Hepatocyte (in vitro differentiated cells): ENCODE measurements at regions not wholly inside any gene's neighbourhood (a gene's known extent, or its start where the extent isn't known, plus 50 kb on each side); places are given as distances from the start of the nearest gene placed in this dataset.
A peak's percentile ranks its signal among the peaks of the same experiment; 100 is the strongest.

Source experiments
- DNase-seq: peaks from one replicate; pipeline ENCODE4 v3.0.0-alpha.2; 2016; ENCODE audit warnings: low spot score
- H2AFZ ChIP-seq: fragments of 200-600 bp; sonication (generic); 2 replicates; pipeline ENCODE4 v1.6.0; 2016; ENCODE audit warnings: antibody characterized with exemption, mild to moderate bottlenecking
- H3K27ac ChIP-seq: fragments of 200-600 bp; sonication (generic); 2 replicates; pipeline ENCODE4 v1.5.1; 2016; ENCODE audit warnings: mild to moderate bottlenecking
- H3K27me3 ChIP-seq: fragments of 200-600 bp; sonication (generic); 2 replicates; pipeline ENCODE4 v1.6.1; 2016
- H3K36me3 ChIP-seq: fragments of 200-600 bp; sonication (generic); replicated peaks from 2 replicates; pipeline ENCODE4 v1.5.1; 2016; ENCODE audit warnings: low read depth; ENCODE audit not compliant: insufficient read depth
- H3K4me1 ChIP-seq: fragments of 200-600 bp; sonication (generic); 2 replicates; pipeline ENCODE4 v1.5.1; 2016; ENCODE audit warnings: mild to moderate bottlenecking, moderate library complexity; ENCODE audit not compliant: insufficient read depth
- H3K4me2 ChIP-seq: fragments of 200-600 bp; sonication (generic); 2 replicates; pipeline ENCODE4 v1.6.0; 2016
- H3K4me3 ChIP-seq: fragments of 200-600 bp; sonication (generic); 2 replicates; pipeline ENCODE4 v1.5.1; 2016; ENCODE audit warnings: mild to moderate bottlenecking
- H3K79me2 ChIP-seq: fragments of 200-600 bp; sonication (generic); 2 replicates; pipeline ENCODE4 v1.6.0; 2017; ENCODE audit warnings: mild to moderate bottlenecking
- H3K9me2 ChIP-seq: fragments of 200-600 bp; sonication (generic); replicated peaks from 2 replicates; pipeline ENCODE4 v1.6.0; 2017; ENCODE audit warnings: mild to moderate bottlenecking; ENCODE audit not compliant: insufficient read depth
- H3K9me3 ChIP-seq: fragments of 200-600 bp; sonication (generic); 2 replicates; pipeline ENCODE4 v1.5.1; 2016; ENCODE audit warnings: low read depth, mild to moderate bottlenecking
- H4K20me1 ChIP-seq: fragments of 200-600 bp; sonication (generic); 2 replicates; pipeline ENCODE4 v1.6.0; 2016; ENCODE audit warnings: mild to moderate bottlenecking; ENCODE audit not compliant: insufficient read depth, poor library complexity, severe bottlenecking
- CTCF ChIP-seq: fragments of 200-600 bp; sonication (generic); IDR thresholded peaks from 2 replicates; pipeline ENCODE4 v1.5.1; 2016; ENCODE audit warnings: antibody characterized with exemption, mild to moderate bottlenecking; ENCODE audit not compliant: poor library complexity
- EZH2 ChIP-seq: fragments of 200-600 bp; sonication (generic); IDR thresholded peaks from 2 replicates; pipeline ENCODE4 v1.6.1; 2016; ENCODE audit warnings: antibody characterized with exemption, mild to moderate bottlenecking, borderline replicate concordance
- EZH2phosphoT487 ChIP-seq: fragments of 200-600 bp; sonication (generic); IDR thresholded peaks from one replicate; pipeline ENCODE4 v1.6.1; 2018; ENCODE audit warnings: antibody characterized with exemption, mild to moderate bottlenecking, low read depth, moderate library complexity; ENCODE audit not compliant: unreplicated experiment, severe bottlenecking
- WGBS: methylation state at CpG from one replicate; pipeline ENCODE4 v1.1.6; 2016; ENCODE audit warnings: low lambda C conversion rate; ENCODE audit errors: missing lambda C conversion rate; 5-methylcytosine and 5-hydroxymethylcytosine counted together

DNA sequence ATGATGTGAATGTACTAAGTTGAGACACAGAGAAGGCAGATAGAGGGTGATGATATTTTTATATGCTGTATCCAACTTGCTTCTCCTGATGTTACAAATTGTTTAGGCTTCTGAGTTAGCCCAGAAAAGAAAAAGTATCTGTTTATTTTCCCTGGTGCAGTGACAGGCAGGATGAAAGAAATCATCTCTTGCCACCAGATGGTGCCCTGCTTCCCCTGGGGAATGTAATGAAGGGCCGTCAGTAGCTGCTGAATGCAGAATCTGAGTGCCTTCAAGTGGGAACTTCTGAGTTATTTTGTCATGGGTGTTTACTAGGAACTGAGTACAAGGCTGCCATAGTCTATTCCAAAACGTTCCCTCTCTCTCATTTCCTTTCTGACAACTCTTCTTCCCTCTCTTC, 525.6 kb downstream of the MBD2 start:
- peak overlapping the region; percentile 43 for H2AFZ ChIP-seq
- peak; percentile 68 for DNase-seq

GRCh38 chr18:53689886-53690285, 534.6 kb downstream of the MBD2 start:
- Histone ChIP-seq H3K4me1 (no peaks in the 10 kb centered on the region), H4K20me1 (no peaks in the 10 kb centered on the region), H3K27me3 (no peaks in the 10 kb centered on the region), H3K4me2 (no peak overlapping the region), H3K9me2 (no peaks in the 10 kb centered on the region), H3K79me2 (no peaks in the 10 kb centered on the region), H3K27ac (no peak overlapping the region), H3K36me3 (no peaks in the 10 kb centered on the region), H3K4me3 (no peak overlapping the region), H2AFZ (no peak overlapping the region), H3K9me3 (no peaks in the 10 kb centered on the region)
- DNase-seq, result no peak
- WGBS, result 92% methylated on average over 2 of the region's 2 CpGs
- TF ChIP-seq CTCF (no peak), EZH2phosphoT487 (no peak), EZH2 (no peak)

More for the DNA sequence above, 525.6 kb downstream of the MBD2 start:
- Histone ChIP-seq H3K9me3 (no peaks in the 10 kb centered on the region), H3K9me2 (no peaks in the 10 kb centered on the region), H4K20me1 (no peaks in the 10 kb centered on the region), H3K27me3 (no peaks in the 10 kb centered on the region), H3K4me3 (no peak overlapping the region), H3K4me1 (no peaks in the 10 kb centered on the region), H3K27ac (no peak overlapping the region), H3K4me2 (no peak overlapping the region), H3K36me3 (no peaks in the 10 kb centered on the region), H3K79me2 (no peaks in the 10 kb centered on the region)
- 8% methylated on average over 2 of the region's 2 CpGs for WGBS
- TF ChIP-seq EZH2phosphoT487, result no peak
- TF ChIP-seq EZH2, result no peak
- peak; percentile 67 for TF ChIP-seq CTCF

- peak; percentile 21 for TF ChIP-seq CTCF
- no peak for TF ChIP-seq EZH2
- H2AFZ ChIP-seq, result no peak overlapping the region
- H3K27me3 ChIP-seq, result no peaks in the 10 kb centered on the region
- no peaks in the 10 kb centered on the region for H3K79me2 ChIP-seq
- H3K9me2 ChIP-seq, result no peaks in the 10 kb centered on the region
- no peaks in the 10 kb centered on the region for H3K36me3 ChIP-seq
- H3K4me1 ChIP-seq, result no peaks in the 10 kb centered on the region
- H3K4me2 ChIP-seq, result no peak overlapping the region
- WGBS, result 61% methylated on average over 4 of the region's 4 CpGs
- no peak overlapping the region for H3K27ac ChIP-seq
- H3K9me3 ChIP-seq, result no peaks in the 10 kb centered on the region
- H3K4me3 ChIP-seq, result no peak overlapping the region
- no peaks in the 10 kb centered on the region for H4K20me1 ChIP-seq
- DNase-seq, result no peak
Measured at GRCh38 chr18:53686965-53687364, 537.5 kb downstream of the MBD2 start.

GRCh38 chr18:53682796-53683195, 541.7 kb downstream of the MBD2 start:
- no peak for DNase-seq
- no peaks in the 10 kb centered on the region for H3K9me3 ChIP-seq
- no peak overlapping the region for H3K27ac ChIP-seq
- H3K27me3 ChIP-seq, result no peaks in the 10 kb centered on the region
- 9% methylated on average over 2 of the region's 2 CpGs for WGBS
- H3K4me1 ChIP-seq, result no peaks in the 10 kb centered on the region
- no peak overlapping the region for H3K4me2 ChIP-seq
- H2AFZ ChIP-seq, result no peak overlapping the region
- no peaks in the 10 kb centered on the region for H3K9me2 ChIP-seq
- no peaks in the 10 kb centered on the region for H3K79me2 ChIP-seq
- H4K20me1 ChIP-seq, result no peaks in the 10 kb centered on the region
- no peak for TF ChIP-seq EZH2
- no peak for TF ChIP-seq CTCF
- no peak for TF ChIP-seq EZH2phosphoT487
- no peak overlapping the region for H3K4me3 ChIP-seq
- no peaks in the 10 kb centered on the region for H3K36me3 ChIP-seq
